Naive B cell (primary cell): ENCODE measurements at regions not wholly inside any gene's neighbourhood (a gene's known extent, or its start where the extent isn't known, plus 50 kb on each side); places are given as distances from the start of the nearest gene placed in this dataset.
A peak's percentile ranks its signal among the peaks of the same experiment; 100 is the strongest.
"Not testable (repeated sequence)": the region's sequence is repeated elsewhere in the genome, so short reads cannot be mapped to it uniquely, and the experiment has no call there.

ENCODE experiments used
- ATAC-seq, 2 donors: fragments of 150-1000 bp; cut with Tn5 transposase; 2 replicates each; pipeline ENCODE4 v1.10.0; 2021; ENCODE audit warnings: low read depth in 2 of 2, mild to moderate bottlenecking in 2 of 2, moderate library complexity in 2 of 2
- DNase-seq: peaks from one replicate; pipeline ENCODE4 v3.0.0; 2022
- H3K27ac Mint-ChIP-seq, 6 donors: one replicate each; pipeline ENCODE4 v1.8.0; 2020 to 2022; ENCODE audit warnings: mild to moderate bottlenecking in 6 of 6, mixed read lengths in 6 of 6, moderate library complexity in 5 of 6, inconsistent platforms in 2 of 6
- H3K27me3 Mint-ChIP-seq, 3 donors: one replicate each; pipeline ENCODE4 v1.8.0; 2021 to 2022; ENCODE audit warnings: mixed read lengths in 3 of 3, mild to moderate bottlenecking in 1 of 3
- H3K36me3 Mint-ChIP-seq, 2 donors: one replicate each; pipeline ENCODE4 v1.8.0; 2020 to 2022; ENCODE audit warnings: mixed read lengths in 2 of 2, inconsistent platforms in 1 of 2, mild to moderate bottlenecking in 1 of 2
- H3K4me1 Mint-ChIP-seq, 3 donors: one replicate each; pipeline ENCODE4 v1.8.0; 2020 to 2022; ENCODE audit warnings: mixed read lengths in 3 of 3, inconsistent platforms in 1 of 3, mild to moderate bottlenecking in 1 of 3, moderate library complexity in 1 of 3
- H3K4me3 Mint-ChIP-seq, 8 donors: one replicate each; pipeline ENCODE4 v1.8.0; 2020 to 2022; ENCODE audit warnings: mild to moderate bottlenecking in 8 of 8, mixed read lengths in 8 of 8, moderate library complexity in 8 of 8, inconsistent platforms in 2 of 8
- H3K9me3 Mint-ChIP-seq, 7 donors: one replicate each; pipeline ENCODE4 v1.8.0; 2020 to 2022; ENCODE audit warnings: mixed read lengths in 7 of 7, mild to moderate bottlenecking in 5 of 7, inconsistent platforms in 2 of 7, moderate library complexity in 1 of 7

GRCh38 chr1:78325293-78325692 is 165.5 kb upstream of the PTGFR start:
- peaks cover 0 to 7% (median 0%) of the 10 kb centered on the region in 3 donors for H3K27me3 Mint-ChIP-seq

GRCh38 chr1:78329475-78329874 is 161.3 kb upstream of the PTGFR start:
- ATAC-seq, result no peak
- no peaks in the 10 kb centered on the region for H3K4me1 Mint-ChIP-seq
- H3K27ac Mint-ChIP-seq, result no peak overlapping the region
- peaks cover 0 to 8% (median 0%) of the 10 kb centered on the region in 3 donors for H3K27me3 Mint-ChIP-seq
- DNase-seq, result no peak
- H3K36me3 Mint-ChIP-seq, result no peaks in the 10 kb centered on the region
- peaks cover 0 to 3% (median 0%) of the 10 kb centered on the region in 7 donors for H3K9me3 Mint-ChIP-seq
- no peak overlapping the region for H3K4me3 Mint-ChIP-seq

More at GRCh38 chr1:78325293-78325692, 165.5 kb upstream of the PTGFR start:
- no peak overlapping the region for H3K27ac Mint-ChIP-seq
- no peak overlapping the region for H3K4me3 Mint-ChIP-seq
- ATAC-seq (no peak), DNase-seq (no peak)
- no peaks in the 10 kb centered on the region for H3K36me3 Mint-ChIP-seq
- no peaks in the 10 kb centered on the region for H3K4me1 Mint-ChIP-seq
- H3K9me3 Mint-ChIP-seq, result peaks cover 0 to 3% (median 0%) of the 10 kb centered on the region in 7 donors

GRCh38 chr1:78331799-78332198 is 159.0 kb upstream of the PTGFR start:
- ATAC-seq, result no peak
- Mint-ChIP-seq H3K27ac (peak overlapping the region in 1 of 6 donors; percentile 61), H3K4me3 (no peak overlapping the region), H3K27me3 (peaks cover 0 to 8% (median 0%) of the 10 kb centered on the region in 3 donors), H3K36me3 (no peaks in the 10 kb centered on the region), H3K4me1 (no peaks in the 10 kb centered on the region), H3K9me3 (peaks cover 0 to 6% (median 2%) of the 10 kb centered on the region in 7 donors)
- DNase-seq, result no peak

- H3K9me3 Mint-ChIP-seq, result peaks cover 0 to 9% (median 3%) of the 10 kb centered on the region in 7 donors
- no peak overlapping the region for H3K4me3 Mint-ChIP-seq
- peaks cover 0 to 8% (median 0%) of the 10 kb centered on the region in 3 donors for H3K27me3 Mint-ChIP-seq
- no peaks in the 10 kb centered on the region for H3K4me1 Mint-ChIP-seq
- DNase-seq (no peak), ATAC-seq (no peak)
- no peak overlapping the region for H3K27ac Mint-ChIP-seq
- H3K36me3 Mint-ChIP-seq, result no peaks in the 10 kb centered on the region
These were observed 157.3 kb upstream of the PTGFR start for GRCh38 chr1:78333502-78333901.

- Mint-ChIP-seq H3K36me3 (no peaks in the 10 kb centered on the region), H3K9me3 (peaks cover 0 to 9% (median 3%) of the 10 kb centered on the region in 7 donors), H3K27me3 (peaks cover 0 to 4% (median 0%) of the 10 kb centered on the region in 3 donors), H3K4me3 (no peak overlapping the region), H3K4me1 (no peaks in the 10 kb centered on the region), H3K27ac (no peak overlapping the region)
- no peak for ATAC-seq
- no peak for DNase-seq
These were observed 156.7 kb upstream of the PTGFR start for GRCh38 chr1:78334114-78334513.

GRCh38 chr1:78334952-78335351 is 155.8 kb upstream of the PTGFR start:
- Mint-ChIP-seq H3K36me3 (no peaks in the 10 kb centered on the region), H3K27ac (no peak overlapping the region), H3K9me3 (peaks cover 0 to 15% (median 3%) of the 10 kb centered on the region in 7 donors), H3K4me1 (no peaks in the 10 kb centered on the region), H3K4me3 (no peak overlapping the region), H3K27me3 (peaks cover 0 to 4% (median 0%) of the 10 kb centered on the region in 3 donors)
- no peak for DNase-seq
- ATAC-seq, result no peak

- not testable (repeated sequence) for H3K36me3 Mint-ChIP-seq, H3K4me1 Mint-ChIP-seq, H3K27me3 Mint-ChIP-seq, H3K4me3 Mint-ChIP-seq, H3K27ac Mint-ChIP-seq, DNase-seq, ATAC-seq
- peaks cover 0 to 15% (median 4%) of the 10 kb centered on the region in 7 donors for H3K9me3 Mint-ChIP-seq
These were observed 154.0 kb upstream of the PTGFR start for GRCh38 chr1:78336751-78337150.

- Mint-ChIP-seq H3K27me3 (peaks cover 0 to 5% (median 0%) of the 10 kb centered on the region in 3 donors), H3K4me3 (no peak overlapping the region), H3K9me3 (peaks cover 0 to 15% (median 4%) of the 10 kb centered on the region in 7 donors), H3K27ac (no peak overlapping the region), H3K36me3 (no peaks in the 10 kb centered on the region), H3K4me1 (no peaks in the 10 kb centered on the region)
- no peak for ATAC-seq
- no peak for DNase-seq
These were observed 151.3 kb upstream of the PTGFR start for GRCh38 chr1:78339490-78339889.

- Mint-ChIP-seq H3K27ac (no peak overlapping the region), H3K4me1 (no peaks in the 10 kb centered on the region), H3K4me3 (no peak overlapping the region), H3K27me3 (peaks cover 0 to 5% (median 0%) of the 10 kb centered on the region in 3 donors), H3K9me3 (peaks cover 0 to 15% (median 4%) of the 10 kb centered on the region in 7 donors), H3K36me3 (no peaks in the 10 kb centered on the region)
- DNase-seq (no peak), ATAC-seq (no peak)
These were observed 150.8 kb upstream of the PTGFR start for GRCh38 chr1:78340006-78340405.

GRCh38 chr1:78348496-78349284 is 142.1 kb upstream of the PTGFR start:
- Mint-ChIP-seq H3K4me1 (no peaks in the 10 kb centered on the region), H3K27ac (no peak overlapping the region), H3K27me3 (no peaks in the 10 kb centered on the region), H3K4me3 (no peak overlapping the region), H3K36me3 (no peaks in the 10 kb centered on the region), H3K9me3 (peaks cover 0 to 5% (median 0%) of the 10 kb centered on the region in 7 donors)
- no peak for ATAC-seq
- DNase-seq, result no peak

GRCh38 chr1:78351551-78352216 is 139.1 kb upstream of the PTGFR start:
- no peaks in the 10 kb centered on the region for H3K4me1 Mint-ChIP-seq
- peaks cover 0 to 5% (median 0%) of the 10 kb centered on the region in 7 donors for H3K9me3 Mint-ChIP-seq
- no peak overlapping the region for H3K27ac Mint-ChIP-seq
- H3K27me3 Mint-ChIP-seq, result no peaks in the 10 kb centered on the region
- H3K36me3 Mint-ChIP-seq, result no peaks in the 10 kb centered on the region
- H3K4me3 Mint-ChIP-seq, result no peak overlapping the region
- DNase-seq (no peak), ATAC-seq (no peak)

GRCh38 chr1:78355656-78356055 is 135.1 kb upstream of the PTGFR start:
- Mint-ChIP-seq H3K36me3 (no peaks in the 10 kb centered on the region), H3K27ac (no peak overlapping the region)
- ATAC-seq, result no peak

GRCh38 chr1:78358165-78358564 is 132.6 kb upstream of the PTGFR start:
- Mint-ChIP-seq H3K27ac (no peak overlapping the region), H3K9me3 (no peaks in the 10 kb centered on the region), H3K4me3 (no peak overlapping the region), H3K27me3 (no peaks in the 10 kb centered on the region), H3K36me3 (no peaks in the 10 kb centered on the region), H3K4me1 (no peaks in the 10 kb centered on the region)
- ATAC-seq (no peak), DNase-seq (no peak)

More at GRCh38 chr1:78355656-78356055, 135.1 kb upstream of the PTGFR start:
- no peak for DNase-seq
- Mint-ChIP-seq H3K4me3 (no peak overlapping the region), H3K9me3 (peaks cover 0 to 3% (median 0%) of the 10 kb centered on the region in 7 donors), H3K27me3 (no peaks in the 10 kb centered on the region), H3K4me1 (no peaks in the 10 kb centered on the region)

- Mint-ChIP-seq H3K4me3 (no peak overlapping the region), H3K27ac (no peak overlapping the region), H3K4me1 (no peaks in the 10 kb centered on the region), H3K9me3 (no peaks in the 10 kb centered on the region), H3K36me3 (no peaks in the 10 kb centered on the region), H3K27me3 (no peaks in the 10 kb centered on the region)
- ATAC-seq (no peak), DNase-seq (no peak)
These were observed 131.1 kb upstream of the PTGFR start for GRCh38 chr1:78359666-78360065.
